AG04450 (cell line): ENCODE measurements at regions not wholly inside any gene's neighbourhood (a gene's known extent, or its start where the extent isn't known, plus 50 kb on each side); places are given as distances from the start of the nearest gene placed in this dataset.
"Not testable (repeated sequence)": the region's sequence is repeated elsewhere in the genome, so short reads cannot be mapped to it uniquely, and the experiment has no call there.

Source experiments
- CTCF ChIA-PET: fragments of 300-600, 350-600 bp; formaldehyde crosslinking; extraction: SDS; loops from one replicate; lab custom pipeline; 2022; ENCODE audit warnings: antibody characterized with exemption, inconsistent platforms; lab: Charles Lee
- POLR2A ChIA-PET: fragments of 350-600 bp; formaldehyde crosslinking; extraction: SDS; loops from one replicate; lab custom pipeline; 2021; ENCODE audit warnings: antibody characterized with exemption, inconsistent platforms; lab: Yijun Ruan, JAX
- DNase-seq: peaks from one replicate; pipeline ENCODE4 v3.0.0-alpha.2; 2011; ENCODE audit warnings: low read depth, low spot score
- H3K27ac ChIP-seq: one replicate; pipeline ENCODE4 v1.5.1; 2012; ENCODE audit warnings: low read depth, low read length, control low read depth
- H3K27me3 ChIP-seq: one replicate; pipeline ENCODE4 v1.6.0; 2012; ENCODE audit warnings: low read length; ENCODE audit not compliant: control insufficient read depth, insufficient read depth
- H3K4me3 ChIP-seq: 2 replicates; pipeline ENCODE4 v1.5.1; 2011; ENCODE audit warnings: mild to moderate bottlenecking, low read depth, low read length, control low read depth
- H3K9me3 ChIP-seq: 2 replicates; pipeline ENCODE4 v1.5.1; 2012; ENCODE audit warnings: low read length; ENCODE audit not compliant: control insufficient read depth, insufficient read depth
- TF ChIP-seq, protein P1 (sequence below): IDR thresholded peaks from 2 replicates; pipeline ENCODE4 v1.5.1; 2011; ENCODE audit warnings: low read depth, low read length, control low read depth, inconsistent platforms

DNA sequence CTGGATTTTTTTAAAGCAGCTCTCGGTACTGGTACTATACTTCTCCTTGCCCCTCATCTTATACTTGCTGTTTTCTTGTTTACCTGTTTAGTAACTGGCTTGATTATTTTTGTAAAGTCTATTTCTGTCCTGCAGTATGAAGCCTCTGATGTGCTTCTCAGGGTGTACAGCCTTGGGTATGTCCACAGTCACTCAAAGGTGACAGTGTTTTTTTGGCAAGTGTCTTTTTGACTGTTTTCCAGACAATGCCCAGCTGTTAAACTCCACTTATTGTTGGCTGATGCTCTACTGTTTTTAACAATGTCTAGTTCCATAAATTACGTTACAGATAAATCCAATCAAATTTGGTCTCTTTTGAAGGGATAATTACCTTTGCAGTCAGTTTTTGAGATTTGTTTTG is 475.2 kb downstream of the JRKL start:
- POLR2A ChIA-PET = no interaction called here
- no peak for DNase-seq
- TF ChIP-seq, protein P1, sequence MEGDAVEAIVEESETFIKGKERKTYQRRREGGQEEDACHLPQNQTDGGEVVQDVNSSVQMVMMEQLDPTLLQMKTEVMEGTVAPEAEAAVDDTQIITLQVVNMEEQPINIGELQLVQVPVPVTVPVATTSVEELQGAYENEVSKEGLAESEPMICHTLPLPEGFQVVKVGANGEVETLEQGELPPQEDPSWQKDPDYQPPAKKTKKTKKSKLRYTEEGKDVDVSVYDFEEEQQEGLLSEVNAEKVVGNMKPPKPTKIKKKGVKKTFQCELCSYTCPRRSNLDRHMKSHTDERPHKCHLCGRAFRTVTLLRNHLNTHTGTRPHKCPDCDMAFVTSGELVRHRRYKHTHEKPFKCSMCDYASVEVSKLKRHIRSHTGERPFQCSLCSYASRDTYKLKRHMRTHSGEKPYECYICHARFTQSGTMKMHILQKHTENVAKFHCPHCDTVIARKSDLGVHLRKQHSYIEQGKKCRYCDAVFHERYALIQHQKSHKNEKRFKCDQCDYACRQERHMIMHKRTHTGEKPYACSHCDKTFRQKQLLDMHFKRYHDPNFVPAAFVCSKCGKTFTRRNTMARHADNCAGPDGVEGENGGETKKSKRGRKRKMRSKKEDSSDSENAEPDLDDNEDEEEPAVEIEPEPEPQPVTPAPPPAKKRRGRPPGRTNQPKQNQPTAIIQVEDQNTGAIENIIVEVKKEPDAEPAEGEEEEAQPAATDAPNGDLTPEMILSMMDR = no peak
- no peak overlapping the region for H3K27ac ChIP-seq
- no peaks in the 10 kb centered on the region for H3K27me3 ChIP-seq
- CTCF ChIA-PET = no interaction called here
- H3K4me3 ChIP-seq = no peak overlapping the region
- H3K9me3 ChIP-seq = no peaks in the 10 kb centered on the region

DNA sequence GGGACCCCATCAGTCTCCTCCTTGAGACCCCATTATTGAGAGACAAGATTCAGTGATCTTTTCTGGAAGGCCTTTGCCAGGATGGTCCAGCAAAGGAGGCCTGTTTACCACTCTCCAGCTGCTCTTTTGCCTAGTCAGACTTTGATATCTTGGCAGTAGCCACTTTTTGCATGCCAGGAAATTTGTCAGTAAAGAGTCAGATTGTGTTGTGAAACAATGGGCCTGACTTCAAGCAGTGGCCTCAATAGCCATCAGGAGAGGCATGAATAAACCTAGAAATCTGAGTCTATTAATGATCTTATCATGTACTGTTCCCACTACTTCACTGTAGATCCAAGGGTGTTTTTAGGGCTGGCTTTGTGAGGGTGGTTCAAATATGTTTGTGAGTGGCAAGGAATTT is 479.4 kb downstream of the JRKL start:
- no peaks in the 10 kb centered on the region for H3K9me3 ChIP-seq
- H3K4me3 ChIP-seq = no peak overlapping the region
- no peak overlapping the region for H3K27ac ChIP-seq
- TF ChIP-seq, protein P1 = no peak
- ChIA-PET CTCF (no interaction called here), POLR2A (no interaction called here)
- DNase-seq = no peak
- H3K27me3 ChIP-seq = no peaks in the 10 kb centered on the region

DNA sequence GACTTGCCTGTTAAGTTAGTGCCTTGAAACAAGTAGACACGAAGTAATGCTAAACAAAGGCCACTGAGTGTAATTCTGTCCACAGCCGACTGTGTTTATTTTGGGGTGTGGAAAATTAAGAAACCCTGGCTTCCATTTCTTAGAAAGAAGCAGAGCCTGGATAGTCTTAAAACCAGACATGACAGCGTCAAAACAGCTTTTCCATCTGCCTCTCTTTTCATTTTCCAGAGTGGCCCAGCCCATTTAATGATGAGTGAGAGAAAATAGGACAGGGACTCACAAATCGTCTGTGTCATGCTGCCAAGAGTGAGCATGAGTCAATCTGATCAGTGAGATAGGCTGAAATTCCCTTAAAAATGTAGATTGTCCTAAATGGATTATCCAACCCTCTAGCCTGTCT is 485.9 kb downstream of the JRKL start:
- POLR2A ChIA-PET = no interaction called here
- TF ChIP-seq, protein P1 = no peak

DNA sequence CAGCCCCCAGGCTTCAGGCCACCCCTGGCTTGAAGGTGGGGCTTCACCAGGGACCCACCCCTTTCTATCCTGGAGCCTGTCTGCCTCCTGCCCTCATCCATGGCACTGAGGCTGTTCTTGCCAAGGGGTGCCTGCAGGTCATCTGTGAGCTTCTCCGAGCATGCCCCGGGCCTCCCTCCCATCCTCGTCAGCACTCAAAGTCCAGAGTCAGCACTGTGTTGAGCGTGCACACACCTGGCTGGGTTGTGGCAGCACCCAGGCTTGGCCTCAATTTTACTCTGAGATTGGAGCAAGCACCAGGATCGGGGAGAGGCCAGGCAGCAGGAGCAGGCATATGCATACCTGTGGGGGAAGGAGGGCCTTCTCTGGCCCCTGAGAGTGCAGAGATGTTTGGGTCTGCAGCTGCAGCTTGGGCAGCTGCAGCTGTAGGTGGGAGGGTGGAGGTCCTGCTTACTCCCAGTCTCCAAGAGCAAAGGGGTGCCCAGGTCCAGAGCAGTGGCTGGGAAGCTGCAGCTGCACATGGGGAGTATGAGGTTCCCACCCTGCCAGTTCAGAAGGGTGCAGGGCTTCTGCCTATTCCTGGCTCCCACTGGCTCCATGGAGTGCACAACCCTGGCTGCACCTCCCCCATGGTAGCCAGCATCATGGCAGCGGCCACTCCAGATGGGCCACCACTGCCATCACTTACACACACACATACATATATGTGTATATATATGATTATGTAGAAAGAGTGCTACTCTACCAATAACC is 488.7 kb downstream of the JRKL start:
- CTCF ChIA-PET = no interaction called here
- no peak overlapping the region for H3K4me3 ChIP-seq
- POLR2A ChIA-PET = no interaction called here
- no peak for DNase-seq
- no peaks in the 10 kb centered on the region for H3K27me3 ChIP-seq
- no peak overlapping the region for H3K27ac ChIP-seq
- peaks cover 13% of the 10 kb centered on the region for H3K9me3 ChIP-seq
- TF ChIP-seq, protein P1 = no peak

More for the DNA sequence above, 485.9 kb downstream of the JRKL start:
- Histone ChIP-seq H3K27me3 (no peaks in the 10 kb centered on the region), H3K4me3 (no peak overlapping the region), H3K9me3 (peaks cover 13% of the 10 kb centered on the region), H3K27ac (no peak overlapping the region)
- DNase-seq = no peak
- CTCF ChIA-PET = no interaction called here

DNA sequence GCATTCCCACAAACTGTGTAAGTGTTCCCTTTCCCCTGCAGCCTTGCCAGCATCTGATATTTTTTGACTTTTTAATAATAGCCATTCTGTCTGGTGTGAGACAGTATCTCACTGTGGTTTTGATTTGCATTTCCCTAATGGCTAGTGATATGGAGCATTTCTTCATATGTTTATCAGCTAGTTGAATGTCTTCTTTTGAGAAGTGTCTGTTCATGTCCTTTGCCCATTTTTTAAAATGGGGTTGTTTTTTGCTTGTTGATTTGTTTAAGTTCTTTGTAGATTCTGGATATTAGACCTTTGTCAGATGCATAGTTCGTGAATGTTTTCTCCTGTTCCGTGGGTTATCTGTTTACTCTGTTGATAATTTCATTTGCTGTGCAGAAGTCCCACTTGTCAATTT is 492.8 kb downstream of the JRKL start:
- H3K9me3 ChIP-seq, H3K4me3 ChIP-seq, H3K27me3 ChIP-seq, CTCF ChIA-PET, POLR2A ChIA-PET, H3K27ac ChIP-seq, DNase-seq: not testable (repeated sequence)
